ENCODE measurements at regions not wholly inside any gene's neighbourhood (a gene's known extent, or its start where the extent isn't known, plus 50 kb on each side); places are given as distances from the start of the nearest gene placed in this dataset.

GRCh38 chr11:82546661-82547557, 186.8 kb downstream of the FAM181B start:
- ATAC-seq (replicated peaks in 1 of 4) (no peak), DNase-seq (no peak)
- Mint-ChIP-seq H3K9me3 (peaks cover 0 to 8% (median 6%) of the 10 kb centered on the region in 3 donors), H3K4me3 (no peak overlapping the region), H3K36me3 (no peaks in the 10 kb centered on the region), H3K27ac (no peak overlapping the region), H3K4me1 (no peaks in the 10 kb centered on the region), H3K27me3 (peaks cover 0 to 3% of the 10 kb centered on the region in 2 donors)
- Histone ChIP-seq H3K9me3 (no peaks in the 10 kb centered on the region), H3K4me1 (ENCODE audit: control insufficient read depth in 1 of 2, extremely low read depth in 1 of 2, insufficient read depth in 2 of 2, low read length in 2 of 2) (no peaks in the 10 kb centered on the region), H3K4me3 (ENCODE audit: control insufficient read depth in 1 of 2, extremely low read depth in 1 of 2, low read length in 1 of 2) (no peak overlapping the region), H3K27ac (ENCODE audit: low read length) (no peak overlapping the region), H3K36me3 (ENCODE audit: control insufficient read depth in 2 of 2, extremely low read depth in 1 of 2, insufficient read depth in 1 of 2, low read length in 1 of 2) (no peaks in the 10 kb centered on the region), H3K27me3 (replicated peaks in 1 of 2; ENCODE audit: control insufficient read depth in 2 of 2, extremely low read depth in 1 of 2, insufficient read depth in 2 of 2, low read length in 1 of 2) (no peaks in the 10 kb centered on the region)
- ChIA-PET CTCF (no interaction called here), POLR2A (no interaction called here)
- WGBS (ENCODE audit: insufficient coverage), result 20% methylated on average over 3 of the region's 3 CpGs

DNA sequence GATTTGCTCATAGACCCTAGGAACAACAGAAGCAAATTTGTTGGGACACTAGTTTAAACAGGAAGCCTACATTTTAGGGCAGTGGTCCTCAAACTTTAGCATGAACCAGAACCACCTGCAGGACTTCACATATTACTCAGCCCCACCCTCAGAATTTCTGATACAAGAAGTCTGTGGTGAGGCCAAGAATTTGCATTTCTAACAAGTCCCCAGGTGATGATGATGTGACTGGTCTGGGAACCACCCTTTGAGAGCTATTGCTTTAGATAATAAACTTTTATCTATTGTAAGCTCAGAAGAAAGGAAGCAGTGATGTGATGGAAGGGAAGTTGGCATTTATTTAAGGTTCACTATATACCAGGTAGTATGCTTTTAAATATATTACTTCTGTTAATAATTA, 194.0 kb downstream of the FAM181B start:
- Mint-ChIP-seq H3K4me3 (no peak overlapping the region), H3K9me3 (no peaks in the 10 kb centered on the region), H3K4me1 (no peaks in the 10 kb centered on the region), H3K27me3 (no peaks in the 10 kb centered on the region), H3K36me3 (no peaks in the 10 kb centered on the region), H3K27ac (no peak overlapping the region)
- CTCF ChIA-PET, result no interaction called here
- POLR2A ChIA-PET, result no interaction called here
- no peaks in the 10 kb centered on the region for H3K36me3 ChIP-seq (ENCODE audit: control insufficient read depth in 2 of 2, extremely low read depth in 1 of 2, insufficient read depth in 1 of 2, low read length in 1 of 2)
- H3K27ac ChIP-seq (ENCODE audit: low read length), result no peak overlapping the region
- no peak for DNase-seq
- ATAC-seq (replicated peaks in 1 of 4), result no peak
- no peaks in the 10 kb centered on the region for H3K27me3 ChIP-seq (replicated peaks in 1 of 2; ENCODE audit: control insufficient read depth in 2 of 2, extremely low read depth in 1 of 2, insufficient read depth in 2 of 2, low read length in 1 of 2)
- H3K9me3 ChIP-seq, result no peaks in the 10 kb centered on the region
- no peaks in the 10 kb centered on the region for H3K4me1 ChIP-seq (ENCODE audit: control insufficient read depth in 1 of 2, extremely low read depth in 1 of 2, insufficient read depth in 2 of 2, low read length in 2 of 2)
- H3K4me3 ChIP-seq (ENCODE audit: control insufficient read depth in 1 of 2, extremely low read depth in 1 of 2, low read length in 1 of 2), result no peak overlapping the region

- Mint-ChIP-seq H3K36me3 (no peaks in the 10 kb centered on the region), H3K27me3 (no peaks in the 10 kb centered on the region), H3K9me3 (no peaks in the 10 kb centered on the region), H3K4me1 (no peaks in the 10 kb centered on the region), H3K27ac (no peak overlapping the region), H3K4me3 (no peak overlapping the region)
- ChIA-PET POLR2A (no interaction called here), CTCF (no interaction called here)
- ATAC-seq (replicated peaks in 1 of 4), result no peak
- Histone ChIP-seq H3K27me3 (replicated peaks in 1 of 2; ENCODE audit: control insufficient read depth in 2 of 2, extremely low read depth in 1 of 2, insufficient read depth in 2 of 2, low read length in 1 of 2) (no peaks in the 10 kb centered on the region), H3K36me3 (ENCODE audit: control insufficient read depth in 2 of 2, extremely low read depth in 1 of 2, insufficient read depth in 1 of 2, low read length in 1 of 2) (no peaks in the 10 kb centered on the region), H3K4me3 (ENCODE audit: control insufficient read depth in 1 of 2, extremely low read depth in 1 of 2, low read length in 1 of 2) (no peak overlapping the region), H3K4me1 (ENCODE audit: control insufficient read depth in 1 of 2, extremely low read depth in 1 of 2, insufficient read depth in 2 of 2, low read length in 2 of 2) (no peaks in the 10 kb centered on the region), H3K9me3 (no peaks in the 10 kb centered on the region), H3K27ac (ENCODE audit: low read length) (no peak overlapping the region)
- WGBS (ENCODE audit: insufficient coverage), result no CpG with 5 or more reads among the region's 3 CpGs
- no peak for DNase-seq
Observed at GRCh38 chr11:82536706-82537105, 197.0 kb downstream of the FAM181B start.

DNA sequence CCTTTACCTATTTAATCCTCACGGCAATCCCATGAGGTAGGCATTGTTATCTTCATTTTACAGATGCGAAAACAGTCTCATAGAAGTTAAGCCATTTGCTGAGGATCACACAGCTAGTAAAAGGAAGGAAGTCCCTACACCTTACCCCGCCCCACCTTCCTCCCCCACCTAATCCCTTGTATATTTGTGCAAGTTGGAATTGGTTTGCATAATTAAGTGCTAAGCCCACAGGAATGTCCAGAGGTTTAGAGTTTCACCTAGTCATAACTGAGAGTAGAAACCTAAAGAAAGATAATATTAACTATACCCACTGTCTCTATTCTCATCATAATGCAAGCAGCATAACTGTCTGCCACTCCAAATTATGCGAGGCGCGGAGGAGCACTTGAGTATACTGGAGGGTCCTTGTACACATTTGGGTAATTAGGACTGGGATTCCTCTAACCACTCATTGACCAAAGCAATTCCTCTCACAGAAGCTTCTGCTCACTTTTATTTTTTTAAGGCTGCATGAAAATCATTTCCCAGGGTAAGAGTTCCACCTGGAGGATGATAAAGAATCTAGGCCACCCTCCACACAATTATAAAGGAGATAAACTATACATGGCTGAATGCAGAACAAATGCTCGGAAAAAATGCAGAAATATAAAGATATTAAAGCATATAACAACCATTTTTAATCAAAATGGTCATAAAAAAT, 199.9 kb downstream of the FAM181B start:
- H3K4me1 ChIP-seq (ENCODE audit: control insufficient read depth in 1 of 2, extremely low read depth in 1 of 2, insufficient read depth in 2 of 2, low read length in 2 of 2), result no peaks in the 10 kb centered on the region
- no peaks in the 10 kb centered on the region for H3K36me3 Mint-ChIP-seq
- H3K27me3 ChIP-seq (replicated peaks in 1 of 2; ENCODE audit: control insufficient read depth in 2 of 2, extremely low read depth in 1 of 2, insufficient read depth in 2 of 2, low read length in 1 of 2), result no peaks in the 10 kb centered on the region
- no peaks in the 10 kb centered on the region for H3K27me3 Mint-ChIP-seq
- H3K27ac ChIP-seq (ENCODE audit: low read length), result no peak overlapping the region
- H3K9me3 Mint-ChIP-seq, result no peaks in the 10 kb centered on the region
- no peaks in the 10 kb centered on the region for H3K4me1 Mint-ChIP-seq
- no peaks in the 10 kb centered on the region for H3K36me3 ChIP-seq (ENCODE audit: control insufficient read depth in 2 of 2, extremely low read depth in 1 of 2, insufficient read depth in 1 of 2, low read length in 1 of 2)
- H3K27ac Mint-ChIP-seq, result no peak overlapping the region
- no peak for ATAC-seq (replicated peaks in 1 of 4)
- no peak overlapping the region for H3K4me3 Mint-ChIP-seq
- no peaks in the 10 kb centered on the region for H3K9me3 ChIP-seq
- no peak for DNase-seq
- POLR2A ChIA-PET, result no interaction called here
- WGBS (ENCODE audit: insufficient coverage), result no CpG with 5 or more reads among the region's 7 CpGs
- H3K4me3 ChIP-seq (ENCODE audit: control insufficient read depth in 1 of 2, extremely low read depth in 1 of 2, low read length in 1 of 2), result no peak overlapping the region
- CTCF ChIA-PET, result no interaction called here

DNA sequence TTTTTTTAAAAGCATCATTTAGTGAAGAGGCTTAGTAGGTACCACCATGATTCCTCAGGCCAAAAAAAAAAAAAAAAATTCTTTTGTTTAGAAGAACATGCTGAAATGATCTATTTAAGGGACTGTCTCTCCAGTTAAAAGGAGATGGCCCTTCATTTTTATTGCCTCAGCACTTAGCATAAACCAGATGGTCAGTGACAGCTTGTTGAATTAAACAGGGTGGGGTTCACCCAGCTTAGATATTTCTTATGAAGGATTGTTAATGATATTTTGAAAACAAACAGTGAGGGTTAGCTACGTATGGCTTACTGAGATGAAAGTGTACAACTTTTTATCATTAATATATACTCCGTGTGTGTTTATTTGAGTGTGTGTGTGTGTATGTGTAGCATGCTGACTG, 203.7 kb downstream of the FAM181B start:
- Histone ChIP-seq H3K27me3 (replicated peaks in 1 of 2; ENCODE audit: control insufficient read depth in 2 of 2, extremely low read depth in 1 of 2, insufficient read depth in 2 of 2, low read length in 1 of 2) (no peaks in the 10 kb centered on the region), H3K4me3 (ENCODE audit: control insufficient read depth in 1 of 2, extremely low read depth in 1 of 2, low read length in 1 of 2) (no peak overlapping the region), H3K27ac (ENCODE audit: low read length) (no peak overlapping the region), H3K36me3 (ENCODE audit: control insufficient read depth in 2 of 2, extremely low read depth in 1 of 2, insufficient read depth in 1 of 2, low read length in 1 of 2) (no peaks in the 10 kb centered on the region), H3K9me3 (no peaks in the 10 kb centered on the region), H3K4me1 (ENCODE audit: control insufficient read depth in 1 of 2, extremely low read depth in 1 of 2, insufficient read depth in 2 of 2, low read length in 2 of 2) (no peaks in the 10 kb centered on the region)
- ChIA-PET CTCF (no interaction called here), POLR2A (no interaction called here)
- ATAC-seq (replicated peaks in 1 of 4), result no peak
- Mint-ChIP-seq H3K36me3 (no peaks in the 10 kb centered on the region), H3K4me3 (no peak overlapping the region), H3K27me3 (no peaks in the 10 kb centered on the region), H3K9me3 (no peaks in the 10 kb centered on the region), H3K27ac (no peak overlapping the region), H3K4me1 (no peaks in the 10 kb centered on the region)
- DNase-seq, result no peak
- WGBS (ENCODE audit: insufficient coverage), result no CpG with 5 or more reads among the region's 2 CpGs

- Histone ChIP-seq H3K27me3 (replicated peaks in 1 of 2; ENCODE audit: control insufficient read depth in 2 of 2, extremely low read depth in 1 of 2, insufficient read depth in 2 of 2, low read length in 1 of 2) (no peaks in the 10 kb centered on the region), H3K36me3 (ENCODE audit: control insufficient read depth in 2 of 2, extremely low read depth in 1 of 2, insufficient read depth in 1 of 2, low read length in 1 of 2) (no peaks in the 10 kb centered on the region), H3K9me3 (no peaks in the 10 kb centered on the region), H3K4me1 (ENCODE audit: control insufficient read depth in 1 of 2, extremely low read depth in 1 of 2, insufficient read depth in 2 of 2, low read length in 2 of 2) (no peaks in the 10 kb centered on the region), H3K27ac (ENCODE audit: low read length) (no peak overlapping the region), H3K4me3 (ENCODE audit: control insufficient read depth in 1 of 2, extremely low read depth in 1 of 2, low read length in 1 of 2) (no peak overlapping the region)
- ATAC-seq (replicated peaks in 1 of 4) (no peak), DNase-seq (no peak)
- ChIA-PET POLR2A (no interaction called here), CTCF (no interaction called here)
- 64% methylated on average over 3 of the region's 5 CpGs for WGBS (ENCODE audit: insufficient coverage)
- H3K4me3 Mint-ChIP-seq, result no peak overlapping the region
- H3K36me3 Mint-ChIP-seq, result no peaks in the 10 kb centered on the region
- H3K4me1 Mint-ChIP-seq, result no peaks in the 10 kb centered on the region
- H3K27ac Mint-ChIP-seq, result no peak overlapping the region
- H3K27me3 Mint-ChIP-seq, result peaks cover 0 to 1% of the 10 kb centered on the region in 2 donors
- no peaks in the 10 kb centered on the region for H3K9me3 Mint-ChIP-seq
Observed at GRCh38 chr11:82527081-82527584, 206.5 kb downstream of the FAM181B start.
